ENCODE measurements at regions not wholly inside any gene's neighbourhood (a gene's known extent, or its start where the extent isn't known, plus 50 kb on each side); places are given as distances from the start of the nearest gene placed in this dataset.

GRCh38 chr15:68484696-68485400, 52.9 kb upstream of the ITGA11 start (continued):
- TF ChIP-seq GABPA (IDR thresholded peaks at IDR 0.05; ENCODE audit: borderline replicate concordance, insufficient read depth, low read length) = no peak
